HepG2 (cell line): ENCODE measurements at regions not wholly inside any gene's neighbourhood (a gene's known extent, or its start where the extent isn't known, plus 50 kb on each side); places are given as distances from the start of the nearest gene placed in this dataset.

ENCODE experiments used
- ATAC-seq: fragments of 200-7000 bp; cut with Tn5 transposase; 3 replicates; pipeline ENCODE4 v1.9.1; 2020; ENCODE audit warnings: mild to moderate bottlenecking, moderate library complexity
- BruUV-seq: library from RNA; stranded (reverse); fragments of 400-500 nt; replicated peaks from 2 replicates; lab custom pipeline; 2021; lab: Mats Ljungman, UMichigan
- CTCF ChIA-PET: fragments of 300-600 bp; formaldehyde crosslinking; extraction: SDS; loops from one replicate; lab custom pipeline; 2021; ENCODE audit warnings: low total read pairs, inconsistent platforms, low intra/inter-chr PET ratio; lab: Yijun Ruan, JAX
- POLR2A ChIA-PET: fragments of 350-600 bp; sonication (Branson Sonifier 250); formaldehyde crosslinking; loops from one replicate; lab custom pipeline; 2020; ENCODE audit warnings: antibody characterized with exemption, inconsistent platforms; lab: Yijun Ruan, JAX
- DNase-seq: peaks from one replicate; pipeline ENCODE4 v3.0.0-alpha.2; 2015; ENCODE audit warnings: low spot score
- FAIRE-seq: peaks from 3 replicates; lab custom pipeline; 2011; peaks lifted over from hg19 to GRCh38; lab: Jason Lieb, UNC
- H2AFZ ChIP-seq: one replicate; pipeline ENCODE4 v1.6.1; 2011; ENCODE audit warnings: low read length, inconsistent platforms
- H3K27ac ChIP-seq: fragments of 300-600 bp; 3 replicates; pipeline ENCODE4 v1.8.0; 2011; ENCODE audit warnings: mixed run types, mild to moderate bottlenecking, mixed read lengths, low read length, inconsistent platforms; ENCODE audit not compliant: insufficient read depth; ENCODE audit errors: extremely low read length
- H3K27me3 ChIP-seq, 2 experiments: fragments of 200-600 bp in 1 of 2; 2 replicates in 1 of 2; 3 replicates in 1 of 2; pipeline versions ENCODE4 v1.6.0 to v1.8.0; 2011; ENCODE audit warnings: low read length in 2 of 2, mild to moderate bottlenecking in 2 of 2, moderate library complexity in 2 of 2, inconsistent platforms in 1 of 2; ENCODE audit not compliant: insufficient read depth in 2 of 2, control insufficient read depth in 1 of 2
- H3K36me3 ChIP-seq, 2 experiments: fragments of 200-600 bp in 1 of 2; replicated peaks in 1 of 2; 2 replicates in 1 of 2; 3 replicates in 1 of 2; pipeline versions ENCODE4 v1.5.1 to v1.8.0; 2011; ENCODE audit warnings: low read length in 2 of 2, inconsistent platforms in 1 of 2; ENCODE audit not compliant: insufficient read depth in 2 of 2, control insufficient read depth in 1 of 2
- H3K4me1 ChIP-seq: 2 replicates; pipeline ENCODE4 v1.5.1; 2012; ENCODE audit warnings: low read length, inconsistent platforms; ENCODE audit not compliant: insufficient read depth
- H3K4me2 ChIP-seq: 2 replicates; pipeline ENCODE4 v1.6.0; 2011; ENCODE audit warnings: low read depth, low read length, inconsistent platforms
- H3K4me3 ChIP-seq, 3 experiments: fragments of 200-600 bp in 1 of 3; sonication (generic), shearing (Covaris generic) in 1 of 3; replicated peaks in 1 of 3; 2 replicates each; pipeline ENCODE4 v1.5.1; 2011 to 2016; ENCODE audit warnings: low read length in 3 of 3, inconsistent platforms in 2 of 3, low read depth in 2 of 3, mild to moderate bottlenecking in 2 of 3, control low read depth in 1 of 3, mixed read lengths in 1 of 3; ENCODE audit not compliant: insufficient read depth in 1 of 3
- H3K79me2 ChIP-seq: one replicate; pipeline ENCODE4 v1.6.1; 2011; ENCODE audit warnings: low read length, inconsistent platforms; ENCODE audit not compliant: insufficient read depth
- H3K9ac ChIP-seq: 2 replicates; pipeline ENCODE4 v1.6.0; 2011; ENCODE audit warnings: mild to moderate bottlenecking, low read depth, low read length, inconsistent platforms; ENCODE audit not compliant: insufficient read depth
- H3K9me3 ChIP-seq: 2 replicates; pipeline ENCODE4 v1.5.1; 2012; ENCODE audit warnings: mild to moderate bottlenecking, low read length
- H4K20me1 ChIP-seq: 2 replicates; pipeline ENCODE4 v1.6.0; 2011; ENCODE audit warnings: inconsistent platforms, mild to moderate bottlenecking, low read length, moderate library complexity; ENCODE audit not compliant: insufficient read depth
- HES4 ChIP-seq: sonication (generic); formaldehyde crosslinking; IDR thresholded peaks from 2 replicates; pipeline ENCODE4 v1.9.0; 2021; ENCODE audit warnings: mild to moderate bottlenecking, missing genetic modification reagents, borderline replicate concordance
- LCORL ChIP-seq, 2 experiments: fragments of 450-650 bp in 1 of 2; sonication (generic) in 1 of 2; formaldehyde crosslinking in 1 of 2; IDR thresholded peaks; 2 replicates each; pipeline versions ENCODE4 v1.5.0 to v1.6.1; 2017 to 2020; ENCODE audit warnings: antibody characterized with exemption in 1 of 2, missing genetic modification reagents in 1 of 2
- MBD4 ChIP-seq: IDR thresholded peaks from 2 replicates; pipeline ENCODE4 v1.6.1; 2012; ENCODE audit warnings: low read length, inconsistent platforms, borderline replicate concordance
- NCOA2 ChIP-seq: sonication (generic); formaldehyde crosslinking; IDR thresholded peaks from 2 replicates; pipeline ENCODE4 v1.8.0; 2022; ENCODE audit warnings: inconsistent platforms
- PRMT3 ChIP-seq: sonication (generic); formaldehyde crosslinking; IDR thresholded peaks from 2 replicates; pipeline ENCODE4 v1.8.1; 2022; ENCODE audit warnings: low read depth, mild to moderate bottlenecking, moderate library complexity, missing genetic modification reagents, borderline replicate concordance
- SP140L ChIP-seq: sonication (generic); formaldehyde crosslinking; IDR thresholded peaks from 2 replicates; pipeline ENCODE4 v1.4.0; 2020; ENCODE audit warnings: missing genetic modification reagents, borderline replicate concordance
- ZFP90 ChIP-seq: sonication (generic); formaldehyde crosslinking; IDR thresholded peaks from 2 replicates; pipeline ENCODE4 v1.8.0; 2022; ENCODE audit warnings: missing genetic modification reagents, mild to moderate bottlenecking, inconsistent platforms, borderline replicate concordance
- ZIK1 ChIP-seq: sonication (generic); formaldehyde crosslinking; IDR thresholded peaks from 2 replicates; pipeline ENCODE4 v1.5.0; 2020; ENCODE audit warnings: mild to moderate bottlenecking, low read depth, missing genetic modification reagents, borderline replicate concordance
- ZNF672 ChIP-seq: sonication (generic); formaldehyde crosslinking; IDR thresholded peaks from 2 replicates; pipeline ENCODE4 v1.8.1; 2022; ENCODE audit warnings: missing genetic modification reagents
- ZNF709 ChIP-seq: sonication (generic); formaldehyde crosslinking; IDR thresholded peaks from 2 replicates; pipeline ENCODE4 v1.5.0; 2020; ENCODE audit warnings: mild to moderate bottlenecking, missing genetic modification reagents
- ZNF776 ChIP-seq: sonication (generic); formaldehyde crosslinking; IDR thresholded peaks from 2 replicates; pipeline ENCODE4 v1.4.0; 2020; ENCODE audit warnings: mild to moderate bottlenecking, missing genetic modification reagents
- WGBS: methylation state at CpG from one replicate; pipeline ENCODE4 v1.1.6; 2017; ENCODE audit warnings: low lambda C conversion rate; 5-methylcytosine and 5-hydroxymethylcytosine counted together
- in situ Hi-C: cut with HindIII; loops from 2 replicates; pipeline ENCODE4 v1.10.0; 2017; ENCODE audit warnings: low pct_unique_long_range_greater_than_20kb; ENCODE audit not compliant: extremely low pct_ligation_motif_present
- intact Hi-C: fragments of 100-400 bp; cut with micrococcal nuclease; formaldehyde crosslinking; loops from one replicate; pipeline ENCODE4 v1.10.0; 2022; ENCODE audit not compliant: unreplicated experiment
- TF ChIP-seq, protein P1 (sequence below): sonication (generic); formaldehyde crosslinking; IDR thresholded peaks from 2 replicates; pipeline ENCODE4 v1.5.0; 2020; ENCODE audit warnings: missing genetic modification reagents, mild to moderate bottlenecking, borderline replicate concordance
- TF ChIP-seq, protein P2 (sequence below): sonication (generic); formaldehyde crosslinking; IDR thresholded peaks from 2 replicates; pipeline ENCODE4 v1.4.0; 2020; ENCODE audit warnings: mild to moderate bottlenecking, low read depth, missing genetic modification reagents

DNA sequence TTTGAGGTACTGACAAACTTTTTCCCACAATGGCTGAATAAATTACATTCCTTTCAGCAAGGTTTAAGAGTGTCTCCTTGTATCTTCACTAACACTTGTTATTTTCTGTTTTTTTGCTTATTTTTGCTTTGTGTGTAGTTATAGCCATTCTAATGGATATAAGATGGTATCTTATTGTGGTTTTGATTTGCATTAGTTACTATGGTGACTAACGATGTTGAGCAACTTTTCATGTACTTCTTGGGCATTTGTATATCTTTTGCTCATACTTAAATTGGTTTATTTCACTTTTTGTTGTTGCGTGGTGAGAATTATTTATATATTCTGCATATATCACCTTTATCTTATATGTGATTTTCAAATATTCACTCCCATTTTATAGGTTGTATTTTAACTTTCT lies 79.9 kb upstream of the FSIP2 start (continued):
- TF ChIP-seq ZFP90 (CRISPR knock-in tag) (no peak), MBD4 (no peak), NCOA2 (no peak), ZIK1 (CRISPR knock-in tag) (no peak), ZNF709 (no peak), ZNF672 (CRISPR knock-in tag) (no peak), SP140L (CRISPR knock-in tag) (no peak)
- TF ChIP-seq, protein P1, sequence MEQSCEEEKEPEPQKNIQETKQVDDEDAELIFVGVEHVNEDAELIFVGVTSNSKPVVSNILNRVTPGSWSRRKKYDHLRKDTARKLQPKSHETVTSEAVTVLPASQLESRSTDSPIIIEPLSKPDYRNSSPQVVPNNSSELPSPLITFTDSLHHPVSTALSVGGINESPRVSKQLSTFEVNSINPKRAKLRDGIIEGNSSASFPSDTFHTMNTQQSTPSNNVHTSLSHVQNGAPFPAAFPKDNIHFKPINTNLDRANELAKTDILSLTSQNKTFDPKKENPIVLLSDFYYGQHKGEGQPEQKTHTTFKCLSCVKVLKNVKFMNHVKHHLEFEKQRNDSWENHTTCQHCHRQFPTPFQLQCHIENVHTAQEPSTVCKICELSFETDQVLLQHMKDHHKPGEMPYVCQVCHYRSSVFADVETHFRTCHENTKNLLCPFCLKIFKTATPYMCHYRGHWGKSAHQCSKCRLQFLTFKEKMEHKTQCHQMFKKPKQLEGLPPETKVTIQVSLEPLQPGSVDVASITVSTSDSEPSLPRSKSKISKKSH (CRISPR knock-in tag): no peak
- TF ChIP-seq, protein P2, sequence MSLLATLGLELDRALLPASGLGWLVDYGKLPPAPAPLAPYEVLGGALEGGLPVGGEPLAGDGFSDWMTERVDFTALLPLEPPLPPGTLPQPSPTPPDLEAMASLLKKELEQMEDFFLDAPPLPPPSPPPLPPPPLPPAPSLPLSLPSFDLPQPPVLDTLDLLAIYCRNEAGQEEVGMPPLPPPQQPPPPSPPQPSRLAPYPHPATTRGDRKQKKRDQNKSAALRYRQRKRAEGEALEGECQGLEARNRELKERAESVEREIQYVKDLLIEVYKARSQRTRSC (CRISPR knock-in tag): no peak

DNA sequence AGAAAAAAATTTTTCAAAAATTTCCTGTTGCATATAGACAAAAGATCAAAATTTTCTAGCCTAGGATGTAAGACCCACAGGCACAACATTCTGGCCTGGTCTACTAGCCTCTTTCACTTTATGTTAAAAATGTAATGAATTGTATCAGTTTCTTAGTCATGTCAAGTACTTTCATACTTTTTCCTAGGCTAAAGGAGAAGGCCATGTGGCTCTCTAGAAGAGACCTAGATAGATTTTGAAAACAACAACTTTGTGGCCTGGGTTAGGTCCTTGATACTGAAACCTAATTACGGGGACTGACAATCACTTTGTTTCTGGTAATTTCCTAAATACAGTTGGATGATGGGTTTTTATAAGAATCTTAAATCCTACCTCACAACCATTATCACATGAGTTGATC lies 74.8 kb upstream of the FSIP2 start:
- no TSS peak for BruUV-seq

More for the DNA sequence above, 74.8 kb upstream of the FSIP2 start:
- WGBS: 78% methylated on average over 1 of the region's 1 CpG
- CTCF ChIA-PET: no interaction called here
- no peak overlapping the region for H2AFZ ChIP-seq
- no peaks in the 10 kb centered on the region for H3K9me3 ChIP-seq
- in situ Hi-C loops (no loop called here), intact Hi-C loops (no loop called here)
- H3K9ac ChIP-seq: no peak overlapping the region
- POLR2A ChIA-PET: no interaction called here
- H4K20me1 ChIP-seq: no peaks in the 10 kb centered on the region
- no peak for FAIRE-seq
- H3K36me3 ChIP-seq: no peaks in the 10 kb centered on the region
- no peak overlapping the region for H3K4me2 ChIP-seq
- no peak for DNase-seq
- TF ChIP-seq LCORL (IDR thresholded peaks at IDR 0.05) (no peak), LCORL (CRISPR knock-in tag; IDR thresholded peaks at IDR 0.05) (no peak), HES4 (CRISPR knock-in tag) (no peak), PRMT3 (CRISPR knock-in tag) (no peak), ZNF776 (CRISPR knock-in tag) (no peak)
- TF ChIP-seq, all 625 proteins: peak for 0
- Histone ChIP-seq H3K4me3 (no peak overlapping the region), H3K79me2 (no peaks in the 10 kb centered on the region), H3K27me3 (no peaks in the 10 kb centered on the region; a peak in 1 of 5 replicates), H3K4me1 (no peaks in the 10 kb centered on the region), H3K27ac (no peak overlapping the region)
- ATAC-seq: no peak
